Adipocyte (in vitro differentiated cells): ENCODE measurements at regions not wholly inside any gene's neighbourhood (a gene's known extent, or its start where the extent isn't known, plus 50 kb on each side); places are given as distances from the start of the nearest gene placed in this dataset.
"Not testable (repeated sequence)": the region's sequence is repeated elsewhere in the genome, so short reads cannot be mapped to it uniquely, and the experiment has no call there.

Experiments used
- DNase-seq: peaks from one replicate; pipeline ENCODE4 v3.0.0-alpha.2; 2015; ENCODE audit warnings: low read depth
- H3K27me3 ChIP-seq: replicated peaks from 2 replicates; pipeline ENCODE4 v1.7.0; 2013; ENCODE audit warnings: mild to moderate bottlenecking, low read length, moderate library complexity; ENCODE audit not compliant: control insufficient read depth, insufficient read depth
- H3K36me3 ChIP-seq: 2 replicates; pipeline ENCODE4 v1.7.0; 2013; ENCODE audit warnings: low read length, mild to moderate bottlenecking, moderate library complexity; ENCODE audit not compliant: control insufficient read depth, insufficient read depth, severe bottlenecking
- H3K4me1 ChIP-seq: 2 replicates; pipeline ENCODE4 v1.7.0; 2013; ENCODE audit warnings: mild to moderate bottlenecking, low read length, moderate library complexity; ENCODE audit not compliant: control insufficient read depth, insufficient read depth
- H3K4me3 ChIP-seq: 2 replicates; pipeline ENCODE4 v1.7.0; 2013; ENCODE audit warnings: mild to moderate bottlenecking, low read length, moderate library complexity
- H3K9ac ChIP-seq: 2 replicates; pipeline ENCODE4 v1.7.0; 2013; ENCODE audit warnings: mild to moderate bottlenecking, low read length, moderate library complexity
- H3K9me3 ChIP-seq: 2 replicates; pipeline ENCODE4 v1.7.0; 2013; ENCODE audit warnings: mild to moderate bottlenecking, low read length, moderate library complexity; ENCODE audit not compliant: control insufficient read depth

DNA sequence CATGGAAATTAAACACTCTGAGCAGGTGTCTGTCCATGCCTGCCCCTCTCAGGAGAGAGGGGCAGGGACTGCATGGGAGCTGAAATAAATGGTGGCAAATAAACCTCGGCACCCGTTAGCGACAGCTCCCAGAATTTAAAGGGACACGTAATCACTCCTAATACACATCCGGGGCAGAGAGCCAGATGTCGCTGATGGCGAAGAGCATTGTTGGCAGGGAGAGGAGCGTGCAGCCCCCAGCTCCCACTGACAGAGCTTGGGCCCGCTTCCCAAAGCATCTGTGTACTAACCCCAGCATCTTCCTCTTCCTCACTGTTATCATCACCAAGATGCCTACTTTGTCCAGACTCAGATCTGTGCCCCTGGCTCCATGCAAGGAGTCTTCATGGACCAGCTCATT, 85.8 kb downstream of the IRX5 start:
- H3K9me3 ChIP-seq: peaks cover 9% of the 10 kb centered on the region
- H3K9ac ChIP-seq: no peak overlapping the region
- H3K36me3 ChIP-seq: no peaks in the 10 kb centered on the region
- no peak for DNase-seq
- peaks cover 12% of the 10 kb centered on the region for H3K27me3 ChIP-seq
- H3K4me1 ChIP-seq: no peaks in the 10 kb centered on the region
- no peak overlapping the region for H3K4me3 ChIP-seq

DNA sequence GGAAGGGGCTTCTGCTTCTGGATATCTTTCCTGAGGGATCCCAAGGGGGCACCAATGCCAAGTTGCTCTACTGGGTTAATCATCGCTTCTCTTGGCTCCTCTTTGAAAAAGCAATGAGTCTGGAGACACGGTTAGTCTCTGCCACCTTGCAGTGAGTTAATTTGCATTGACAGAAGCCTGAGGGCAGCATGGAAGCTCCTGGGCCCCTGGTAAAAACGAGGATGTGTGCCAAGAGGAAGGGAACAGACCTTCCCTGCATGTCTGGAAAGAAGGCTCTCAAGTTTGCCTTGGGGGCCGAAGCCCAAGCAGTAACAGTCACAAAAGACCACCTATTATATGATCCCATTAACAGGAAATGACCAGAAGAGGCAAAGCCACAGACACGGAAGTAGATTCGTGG, 86.7 kb downstream of the IRX5 start:
- H3K36me3 ChIP-seq: no peaks in the 10 kb centered on the region
- peaks cover 12% of the 10 kb centered on the region for H3K27me3 ChIP-seq
- no peak overlapping the region for H3K4me3 ChIP-seq
- H3K4me1 ChIP-seq: no peaks in the 10 kb centered on the region
- peaks cover 9% of the 10 kb centered on the region for H3K9me3 ChIP-seq
- no peak overlapping the region for H3K9ac ChIP-seq
- no peak for DNase-seq

DNA sequence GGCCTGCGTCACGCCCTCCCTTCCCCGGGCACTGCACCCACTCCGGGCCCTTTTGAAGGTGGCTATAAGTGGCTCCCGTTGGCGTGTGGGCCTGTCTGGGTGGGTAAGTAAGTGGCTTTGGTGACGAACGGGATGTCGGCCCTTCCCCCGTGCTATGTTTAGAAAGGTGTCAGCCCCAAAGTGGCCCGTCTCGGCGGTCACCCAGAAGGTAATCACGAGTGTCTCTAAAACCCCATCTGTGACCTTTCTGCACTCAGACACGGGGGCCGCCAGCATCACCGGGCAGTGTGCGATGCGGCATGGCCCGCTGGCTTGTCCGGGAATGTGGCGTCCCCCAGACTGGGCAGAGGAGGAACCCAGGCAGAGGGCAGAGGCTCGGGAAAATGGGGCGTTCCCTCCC, 88.2 kb downstream of the IRX5 start:
- H3K9me3 ChIP-seq: peaks cover 9% of the 10 kb centered on the region
- no peaks in the 10 kb centered on the region for H3K36me3 ChIP-seq
- H3K4me3 ChIP-seq: no peak overlapping the region
- H3K4me1 ChIP-seq: no peaks in the 10 kb centered on the region
- no peak for DNase-seq
- H3K9ac ChIP-seq: no peak overlapping the region
- peaks cover 12% of the 10 kb centered on the region for H3K27me3 ChIP-seq

DNA sequence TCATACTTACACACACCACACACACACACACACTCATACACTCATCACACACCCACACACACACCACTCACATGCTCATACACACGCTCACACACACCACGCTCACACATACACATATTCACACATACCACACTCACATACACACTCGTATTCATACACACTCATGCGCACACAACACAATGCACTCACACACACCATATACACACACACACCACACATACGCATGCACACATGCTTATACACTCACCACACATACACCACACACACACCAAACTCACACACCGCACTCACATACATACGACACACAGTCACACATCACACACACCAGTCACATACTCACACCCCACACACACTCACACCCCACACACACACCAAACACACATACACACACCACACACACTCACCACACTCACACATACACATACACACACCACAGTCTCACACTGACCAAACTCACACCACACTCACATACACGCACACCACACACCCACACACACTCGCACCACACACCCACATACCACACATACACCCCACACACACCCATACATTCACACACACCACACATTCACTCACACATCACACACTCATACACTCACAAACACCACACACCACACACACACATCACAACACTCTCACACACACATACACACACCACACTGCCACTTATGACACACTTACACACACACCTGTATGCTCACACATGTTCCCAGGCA, 88.9 kb downstream of the IRX5 start:
- no peak for DNase-seq
- H3K9ac ChIP-seq: no peak overlapping the region
- H3K4me3 ChIP-seq: no peak overlapping the region
- peaks cover 9% of the 10 kb centered on the region for H3K9me3 ChIP-seq
- H3K36me3 ChIP-seq: no peaks in the 10 kb centered on the region
- peaks cover 12% of the 10 kb centered on the region for H3K27me3 ChIP-seq
- no peaks in the 10 kb centered on the region for H3K4me1 ChIP-seq

DNA sequence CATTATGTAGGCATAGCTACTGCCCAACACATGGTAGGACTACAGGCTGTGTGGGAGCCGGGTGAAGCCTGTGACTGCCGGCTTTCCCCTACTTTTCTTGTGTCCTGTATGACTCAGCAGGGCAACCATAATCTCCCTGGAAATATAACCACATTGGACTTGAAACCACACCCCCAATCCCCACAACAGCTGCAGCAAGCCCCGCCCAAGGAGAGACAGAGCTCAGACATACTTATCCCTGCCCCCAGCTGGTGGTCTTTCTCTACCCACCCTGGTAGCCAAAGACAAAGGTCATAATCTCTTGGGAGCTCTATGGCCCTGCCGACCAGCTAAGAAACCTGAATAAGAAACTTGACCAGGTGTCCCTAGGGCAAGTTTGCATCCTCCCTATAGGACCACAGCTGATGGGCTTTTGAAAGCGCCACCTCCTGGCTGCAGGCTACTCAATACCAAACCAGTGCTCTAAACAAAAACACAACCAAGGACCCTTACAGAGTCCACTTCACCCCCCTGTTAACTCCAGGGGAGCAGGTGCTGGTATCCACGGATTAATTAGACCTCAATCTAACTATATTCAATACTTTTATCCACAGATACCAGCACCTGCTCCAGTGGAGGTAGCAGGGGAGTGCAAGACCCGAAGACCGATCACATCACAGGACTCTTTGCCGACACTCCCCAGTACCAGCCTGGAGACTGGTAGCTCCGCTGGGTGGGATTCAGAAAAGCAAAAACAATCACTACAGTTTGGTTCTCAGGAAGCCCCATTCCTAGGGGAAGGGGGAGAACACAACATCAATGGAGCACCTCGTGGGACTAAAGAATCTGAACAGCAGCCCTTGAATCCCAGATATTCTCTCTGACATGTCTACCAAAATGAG, 91.2 kb downstream of the IRX5 start:
- H3K9me3 ChIP-seq: peaks cover 9% of the 10 kb centered on the region
- peak; percentile 36 for DNase-seq
- H3K4me3 ChIP-seq: no peak overlapping the region
- peaks cover 2% of the 10 kb centered on the region for H3K27me3 ChIP-seq
- H3K4me1 ChIP-seq: no peaks in the 10 kb centered on the region
- H3K36me3 ChIP-seq: no peaks in the 10 kb centered on the region
- H3K9ac ChIP-seq: no peak overlapping the region

DNA sequence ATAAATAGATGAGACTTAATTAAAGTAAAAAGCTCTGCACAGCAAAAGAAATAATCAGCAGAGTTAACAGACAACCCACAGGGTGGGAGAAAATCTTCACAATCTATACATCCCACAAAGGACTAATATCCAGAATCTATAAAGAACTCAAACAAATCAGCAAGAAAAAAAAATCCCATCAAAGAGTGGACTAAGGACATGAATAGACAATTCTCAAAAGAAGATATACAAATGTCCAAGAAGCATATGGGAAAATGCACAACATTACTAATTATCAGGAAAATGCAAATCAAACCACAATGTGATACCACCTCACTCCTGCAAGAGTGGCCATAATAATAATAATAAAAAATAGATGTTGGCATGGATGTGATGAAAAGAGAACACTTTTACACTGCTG, 96.6 kb downstream of the IRX5 start:
- H3K9ac ChIP-seq, H3K4me1 ChIP-seq, H3K4me3 ChIP-seq, DNase-seq, H3K36me3 ChIP-seq: not testable (repeated sequence)
- peaks cover 16% of the 10 kb centered on the region for H3K9me3 ChIP-seq
- H3K27me3 ChIP-seq: peaks cover 11% of the 10 kb centered on the region

DNA sequence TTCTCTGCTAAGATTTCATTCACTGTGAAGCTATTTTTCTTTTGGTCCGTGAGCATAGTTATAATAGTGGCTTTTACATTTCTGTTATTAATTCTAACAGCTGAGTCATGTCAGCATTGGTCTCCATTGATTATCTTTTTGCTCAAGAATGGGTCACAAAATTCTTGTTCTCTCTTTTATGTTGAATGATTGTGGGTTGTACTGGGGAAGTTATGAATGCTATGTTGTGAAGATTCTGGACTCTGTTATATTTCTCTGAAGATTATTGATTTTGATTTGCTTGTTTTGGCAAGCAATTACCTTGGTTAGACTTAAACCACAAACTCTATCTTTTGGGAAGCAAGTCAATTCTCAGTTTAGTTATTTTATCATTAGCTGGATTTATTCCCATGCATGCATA, 98.8 kb downstream of the IRX5 start:
- H3K9ac ChIP-seq: no peak overlapping the region
- DNase-seq: no peak
- no peaks in the 10 kb centered on the region for H3K36me3 ChIP-seq
- H3K27me3 ChIP-seq: peaks cover 11% of the 10 kb centered on the region
- peaks cover 16% of the 10 kb centered on the region for H3K9me3 ChIP-seq
- no peaks in the 10 kb centered on the region for H3K4me1 ChIP-seq
- no peak overlapping the region for H3K4me3 ChIP-seq

DNA sequence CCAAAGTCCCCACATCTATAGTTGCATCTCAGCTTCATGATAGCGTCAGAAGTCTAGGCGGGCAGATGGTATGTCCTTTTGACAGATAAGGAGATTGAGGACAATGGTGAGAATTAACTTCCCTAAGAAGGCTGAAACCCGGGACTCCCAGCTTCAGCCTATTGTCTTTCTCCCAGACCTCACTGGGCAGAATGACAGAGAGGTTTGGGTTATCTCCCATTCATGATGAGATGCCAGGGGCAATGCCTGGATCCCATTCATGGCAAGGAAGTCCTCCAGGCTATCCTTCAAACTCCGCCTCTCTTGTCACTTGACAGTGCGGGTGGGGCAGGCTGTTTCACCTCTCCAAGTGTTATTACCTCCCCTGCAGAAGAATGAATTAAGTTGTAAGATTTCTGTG, 100.3 kb downstream of the IRX5 start:
- no peaks in the 10 kb centered on the region for H3K36me3 ChIP-seq
- DNase-seq: no peak
- H3K27me3 ChIP-seq: peaks cover 11% of the 10 kb centered on the region
- H3K4me3 ChIP-seq: no peak overlapping the region
- peaks cover 16% of the 10 kb centered on the region for H3K9me3 ChIP-seq
- H3K9ac ChIP-seq: no peak overlapping the region
- H3K4me1 ChIP-seq: no peaks in the 10 kb centered on the region

DNA sequence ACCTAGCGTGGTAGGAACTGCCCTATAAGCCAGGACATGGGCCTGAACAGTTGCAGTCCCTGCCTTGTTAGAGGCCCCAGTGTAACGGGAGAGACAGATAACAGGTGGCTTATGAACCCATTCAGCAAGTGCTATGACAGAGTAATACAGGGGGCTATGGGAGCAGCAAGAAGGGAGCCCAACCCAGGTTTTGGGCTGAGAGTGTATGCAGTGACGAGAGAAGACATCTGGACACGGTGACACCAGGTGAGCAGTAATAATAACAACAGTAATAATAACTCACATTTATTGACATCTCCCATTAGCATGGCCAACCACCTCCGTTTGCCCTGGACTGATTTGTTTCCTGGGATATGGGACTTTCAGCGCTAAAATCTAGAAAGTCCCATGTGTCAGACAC, 100.8 kb downstream of the IRX5 start:
- Histone ChIP-seq H3K4me1 (no peaks in the 10 kb centered on the region), H3K4me3 (no peak overlapping the region), H3K36me3 (no peaks in the 10 kb centered on the region), H3K27me3 (peaks cover 11% of the 10 kb centered on the region), H3K9ac (no peak overlapping the region), H3K9me3 (peaks cover 16% of the 10 kb centered on the region)
- no peak for DNase-seq

DNA sequence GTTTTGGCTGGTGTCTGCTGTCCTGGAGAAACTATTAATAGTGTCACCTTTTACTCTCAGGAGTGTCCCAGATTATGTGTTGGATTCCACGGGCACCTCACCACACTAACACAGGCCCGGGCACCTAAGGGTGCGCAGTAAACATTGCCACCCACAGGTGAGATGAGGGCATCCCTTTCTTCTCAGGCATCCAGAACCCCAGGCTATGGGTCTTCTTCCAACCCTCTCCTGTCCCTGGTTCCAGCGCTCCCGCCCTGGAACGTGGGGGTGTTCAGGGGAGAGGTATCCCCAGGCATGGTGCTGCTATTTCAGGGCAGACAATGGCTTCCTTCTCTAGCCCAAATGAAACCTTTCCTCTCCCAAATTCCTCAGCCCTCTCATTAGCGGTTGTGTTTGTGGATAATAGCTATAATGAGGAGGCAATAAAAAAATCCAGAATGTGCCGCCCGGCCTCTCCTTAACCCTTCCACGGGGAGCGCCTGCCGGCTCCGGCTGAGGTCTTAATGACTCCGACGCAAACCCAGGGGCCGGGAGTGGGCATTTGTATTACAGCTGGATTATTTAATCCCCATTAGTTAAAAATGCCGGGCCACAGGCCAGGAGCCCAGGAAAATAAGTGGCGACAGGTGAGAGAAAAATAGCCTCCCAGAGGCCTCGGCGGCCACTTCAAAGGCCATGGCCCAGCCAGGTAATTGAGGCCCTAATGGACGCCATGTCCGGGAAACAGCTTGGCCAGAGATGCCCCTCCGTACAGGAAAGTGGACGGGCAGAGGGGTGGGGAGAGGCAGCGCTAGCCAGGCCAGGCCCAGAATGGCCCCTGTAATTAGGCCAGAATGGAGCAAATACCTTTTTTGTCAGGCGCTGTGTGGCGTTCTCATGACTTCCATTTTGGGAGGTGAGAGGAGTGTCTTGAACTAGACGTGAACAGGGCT, 102.8 kb downstream of the IRX5 start:
- Histone ChIP-seq H3K4me3 (no peak overlapping the region), H3K4me1 (no peaks in the 10 kb centered on the region), H3K9ac (no peak overlapping the region), H3K36me3 (no peaks in the 10 kb centered on the region), H3K27me3 (peaks cover 11% of the 10 kb centered on the region), H3K9me3 (peaks cover 16% of the 10 kb centered on the region)
- DNase-seq: no peak

DNA sequence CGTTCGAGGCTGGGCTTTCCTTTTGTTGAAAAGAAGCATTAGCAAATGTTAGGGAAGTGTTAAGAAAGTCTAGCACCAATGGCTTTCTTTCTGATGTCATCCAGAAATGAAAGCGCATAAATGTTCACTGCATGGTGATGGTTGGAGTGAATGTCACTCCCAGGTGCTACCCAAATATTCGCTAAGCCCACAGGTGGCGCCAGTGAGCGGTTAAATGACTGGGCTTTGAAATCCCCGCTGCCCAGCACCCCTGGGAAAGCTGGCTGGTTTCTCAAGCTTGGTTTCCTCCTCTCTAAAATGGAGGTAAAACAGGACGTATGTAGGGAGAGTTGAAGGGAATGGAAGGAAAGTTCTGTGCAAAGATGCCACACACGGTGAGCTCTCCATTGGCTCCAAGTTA, 104.4 kb downstream of the IRX5 start:
- H3K4me1 ChIP-seq: no peaks in the 10 kb centered on the region
- H3K9ac ChIP-seq: no peak overlapping the region
- H3K9me3 ChIP-seq: peaks cover 1% of the 10 kb centered on the region
- peaks cover 11% of the 10 kb centered on the region for H3K27me3 ChIP-seq
- DNase-seq: peak; percentile 18
- no peaks in the 10 kb centered on the region for H3K36me3 ChIP-seq
- H3K4me3 ChIP-seq: no peak overlapping the region
